COR-L47 (cell line): ENCODE measurements at regions not wholly inside any gene's neighbourhood (a gene's known extent, or its start where the extent isn't known, plus 50 kb on each side); places are given as distances from the start of the nearest gene placed in this dataset.

Experiments
- DNase-seq: peaks from one replicate; lab custom pipeline; 2025; lab: John Stamatoyannopoulos, UW

DNA sequence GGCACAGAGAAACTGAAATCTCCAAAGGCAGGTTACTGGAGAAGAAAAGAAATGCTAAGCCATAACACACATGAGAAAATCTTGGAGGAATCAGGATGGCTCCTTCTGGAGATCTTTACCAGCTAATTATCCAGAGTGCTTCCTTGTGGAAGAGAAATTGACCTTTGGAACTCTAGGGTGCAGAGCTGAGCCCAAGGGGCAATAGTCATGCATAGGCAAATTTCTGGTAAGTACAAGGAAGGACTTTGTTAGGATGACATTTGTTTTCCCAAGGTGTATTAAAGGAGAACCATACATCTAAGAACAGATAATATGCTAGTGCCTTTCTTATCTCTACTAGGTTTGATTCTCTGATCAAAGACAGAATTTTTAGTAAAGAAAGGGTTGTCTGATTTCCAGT lies 670.6 kb downstream of the DHX35 start:
- no peak for DNase-seq

DNA sequence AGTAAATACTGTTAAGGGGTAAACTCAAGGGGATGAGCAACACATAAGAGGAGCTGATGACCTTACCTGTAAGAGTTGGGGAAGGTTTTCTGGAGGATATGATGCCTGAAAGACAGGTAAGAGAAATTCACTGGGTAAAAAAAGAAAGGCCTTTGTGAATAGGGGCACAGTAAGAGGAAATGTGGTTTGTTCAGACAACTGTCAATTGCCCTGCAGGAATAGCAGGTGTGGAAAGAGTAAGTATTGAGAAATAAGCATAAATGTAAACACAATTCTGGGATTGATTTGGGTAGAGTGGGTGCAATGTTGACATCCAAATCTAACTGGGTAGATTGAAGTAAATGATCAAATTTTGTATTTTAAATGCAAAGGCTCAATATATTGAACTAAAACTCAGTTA lies 670.0 kb downstream of the DHX35 start:
- DNase-seq, result no peak

DNA sequence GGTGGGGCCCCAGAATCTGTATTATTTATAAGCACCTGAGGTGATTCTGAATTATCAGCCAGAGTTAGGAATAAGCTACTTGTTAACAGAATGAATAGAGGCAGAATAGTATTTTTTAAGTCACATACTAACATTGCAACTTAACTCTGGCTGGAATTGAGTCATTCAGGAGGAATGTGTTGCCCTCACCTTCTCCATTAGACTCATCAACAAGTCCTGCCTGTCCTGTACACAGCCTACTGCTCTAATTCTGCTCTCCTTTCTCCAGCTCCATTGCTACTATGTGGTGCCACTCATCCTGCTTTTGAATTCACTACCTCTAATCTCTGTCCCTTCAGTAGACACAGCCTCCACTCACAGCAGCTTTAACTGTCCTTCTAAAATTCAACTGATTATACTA lies 669.4 kb downstream of the DHX35 start:
- no peak for DNase-seq

DNA sequence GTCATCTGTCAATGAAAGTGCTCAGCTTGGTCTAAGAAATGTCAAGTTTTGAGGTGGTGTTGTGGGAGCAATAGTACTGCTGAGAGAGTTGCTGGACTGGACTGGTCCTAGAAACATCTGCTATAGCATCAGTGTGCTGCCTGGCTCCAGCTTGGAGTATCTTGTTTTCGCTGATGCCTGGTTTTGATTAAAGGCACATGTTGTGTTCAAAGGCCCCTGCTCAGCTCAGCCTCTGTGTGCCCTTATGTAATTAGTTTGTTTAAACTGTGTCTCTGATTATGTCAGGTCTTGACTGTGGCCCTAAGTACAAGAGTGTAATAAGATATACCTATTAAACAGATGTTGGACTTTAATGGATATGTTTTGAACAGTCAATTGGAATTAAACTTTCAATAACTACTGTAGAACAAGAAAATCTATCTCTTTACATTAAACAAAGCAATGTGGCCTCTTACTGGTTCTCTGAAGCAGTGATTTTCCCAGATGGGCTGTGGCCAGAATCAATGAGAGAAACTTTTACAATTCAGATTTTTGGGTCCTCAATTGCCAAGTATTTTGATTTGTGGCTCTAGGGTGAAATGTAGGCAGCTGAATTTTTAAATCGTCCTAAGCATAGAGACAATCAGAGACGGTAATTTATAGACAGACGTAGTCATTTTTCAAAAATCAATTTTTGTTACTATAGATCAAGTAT lies 668.2 kb downstream of the DHX35 start:
- no peak for DNase-seq

DNA sequence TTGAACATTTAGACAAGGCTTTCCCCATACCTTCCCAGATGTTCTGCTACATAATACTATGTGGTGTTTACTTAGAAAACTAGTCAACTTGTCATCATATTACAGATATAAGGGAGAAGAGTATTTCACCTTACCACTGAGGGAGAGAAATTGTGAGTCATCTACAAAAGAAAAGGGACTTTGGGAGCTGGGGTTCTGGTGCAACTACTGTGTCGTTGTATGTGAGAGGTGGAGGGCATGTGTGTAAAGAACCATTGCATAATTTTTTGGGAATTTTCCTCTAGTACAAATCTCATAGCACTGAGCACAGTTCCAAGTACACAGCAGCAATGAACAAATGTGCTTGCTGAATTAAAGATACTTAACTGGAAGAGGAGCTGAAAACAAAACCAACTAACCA lies 665.6 kb downstream of the DHX35 start:
- DNase-seq, result no peak

DNA sequence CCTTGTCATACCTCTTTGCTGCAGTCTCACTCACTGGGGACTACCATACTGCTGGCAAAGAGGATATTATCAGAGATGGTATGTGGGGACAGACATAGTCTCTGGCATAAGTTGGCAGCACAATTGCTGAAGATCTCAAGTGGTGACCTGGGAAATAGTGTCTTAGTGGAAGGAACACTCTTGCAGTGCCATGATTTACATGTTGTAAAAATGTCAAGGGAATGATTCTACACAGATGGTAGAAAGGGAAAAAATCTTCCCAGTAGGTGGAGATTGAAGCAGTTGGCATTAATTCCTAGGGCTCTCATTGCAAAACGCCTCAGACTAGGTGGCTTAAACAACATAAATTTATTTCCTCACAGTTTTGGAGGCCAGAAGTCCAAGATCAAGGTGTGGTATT lies 662.2 kb downstream of the DHX35 start:
- no peak for DNase-seq

DNA sequence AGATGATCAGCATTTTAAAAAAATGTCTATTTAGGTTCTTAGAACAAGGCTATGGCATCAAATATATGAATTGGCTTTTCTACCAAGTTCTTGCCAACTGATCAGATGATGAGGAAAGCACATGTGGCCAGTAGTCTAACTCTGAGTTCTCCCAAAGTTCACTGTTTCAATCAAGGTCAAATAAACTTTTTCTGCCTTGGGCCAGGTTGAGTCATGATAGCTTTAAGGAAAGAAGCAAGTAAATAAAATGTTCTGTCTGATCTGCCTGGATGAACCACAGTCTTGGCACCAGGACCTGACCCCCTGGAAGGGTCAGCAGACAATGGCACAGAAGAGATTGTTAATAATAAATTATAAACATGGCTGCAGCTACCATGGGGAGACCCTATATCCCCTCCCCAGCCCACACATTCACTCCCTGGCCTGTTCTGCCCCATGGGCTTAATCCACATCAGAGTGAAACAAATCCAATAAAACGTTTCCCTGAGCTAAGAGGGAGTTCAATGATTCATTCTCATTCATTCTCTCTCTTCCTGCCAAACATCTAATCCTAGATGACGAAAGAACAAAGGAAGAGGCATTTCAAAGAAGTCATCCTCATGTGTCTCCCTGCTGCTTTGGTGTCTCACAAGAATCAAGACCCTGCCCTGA lies 661.6 kb downstream of the DHX35 start:
- DNase-seq, result no peak

DNA sequence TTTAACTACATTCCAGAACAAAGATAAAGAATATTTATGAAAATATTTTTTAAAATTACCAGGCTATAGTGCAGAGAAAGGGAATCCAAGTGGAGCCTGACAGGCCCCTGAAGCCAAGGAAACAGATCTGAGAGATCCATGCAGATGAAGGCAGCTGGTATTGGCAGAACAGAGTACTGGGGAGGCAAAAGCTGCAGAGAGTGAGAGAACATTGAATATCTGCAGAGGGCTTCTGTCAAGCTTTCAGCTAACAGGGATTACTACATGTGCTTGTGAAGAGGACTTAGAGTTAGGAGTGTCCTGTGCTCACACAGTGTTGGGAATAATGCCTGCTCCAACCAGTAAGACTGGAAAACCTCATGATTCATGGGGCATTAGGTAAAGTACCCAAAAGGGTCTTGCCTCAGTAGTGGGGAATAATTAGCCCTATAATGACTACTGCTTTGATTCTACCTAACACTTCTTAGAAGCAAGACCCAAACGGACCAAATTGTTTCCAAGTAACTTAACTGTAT lies 657.2 kb downstream of the DHX35 start:
- DNase-seq, result no peak

DNA sequence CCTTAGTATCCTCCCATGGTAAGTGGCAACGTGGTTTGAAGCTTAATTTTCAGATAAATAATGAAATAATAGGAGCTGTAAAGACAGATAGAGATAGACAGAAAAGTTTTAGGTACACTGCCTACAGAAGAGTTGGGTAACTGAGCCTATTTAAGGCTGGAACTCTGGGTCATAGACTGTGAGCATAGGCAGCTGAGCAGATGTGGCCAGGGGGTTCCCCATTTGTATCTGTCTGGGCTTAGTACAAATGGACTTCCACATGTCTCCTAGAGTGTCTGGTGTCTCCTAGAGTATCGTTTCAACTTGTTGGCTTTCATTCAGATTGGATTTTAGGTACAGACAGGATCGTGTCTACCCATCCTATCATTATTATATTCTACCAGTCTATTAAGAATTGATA lies 649.8 kb downstream of the DHX35 start:
- DNase-seq, result no peak

DNA sequence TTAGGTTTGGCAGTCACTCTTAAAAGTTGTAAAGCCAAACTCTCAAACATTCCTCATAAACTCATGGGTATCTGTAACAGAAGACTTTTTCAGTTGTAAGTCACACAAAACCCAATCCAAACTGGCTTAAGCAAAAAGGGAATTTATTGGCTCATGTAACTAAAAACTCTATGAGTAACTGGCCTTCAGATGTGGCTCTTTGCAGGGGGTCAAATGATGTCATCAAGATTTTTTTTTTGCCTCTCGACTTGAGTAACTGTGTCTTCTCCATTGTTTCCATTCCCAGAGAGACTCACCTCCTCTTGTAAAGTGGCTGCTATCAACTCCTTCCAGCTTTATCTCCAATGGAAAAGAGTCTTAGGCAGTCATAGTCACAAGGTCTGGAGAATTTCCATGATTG lies 645.0 kb downstream of the DHX35 start:
- no peak for DNase-seq

DNA sequence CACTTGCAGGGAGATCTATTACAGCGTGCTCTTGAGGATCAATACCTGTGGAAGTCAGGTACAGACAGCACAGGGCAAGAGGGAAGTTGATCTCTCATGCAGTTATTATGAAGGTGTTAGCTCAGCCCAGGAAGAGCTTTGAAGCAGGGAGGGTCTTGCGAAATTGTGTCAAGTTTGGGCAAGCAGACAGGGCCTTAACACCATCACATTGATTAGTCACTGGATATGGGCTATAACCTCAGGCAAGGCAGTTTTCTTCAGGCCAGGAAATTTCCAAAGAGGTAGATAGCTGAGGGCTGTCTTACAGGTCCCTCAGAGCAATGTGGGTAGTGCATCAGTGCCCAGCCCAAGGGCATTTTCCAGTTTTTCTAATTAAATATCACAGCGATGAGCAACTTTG lies 643.8 kb downstream of the DHX35 start:
- no peak for DNase-seq

DNA sequence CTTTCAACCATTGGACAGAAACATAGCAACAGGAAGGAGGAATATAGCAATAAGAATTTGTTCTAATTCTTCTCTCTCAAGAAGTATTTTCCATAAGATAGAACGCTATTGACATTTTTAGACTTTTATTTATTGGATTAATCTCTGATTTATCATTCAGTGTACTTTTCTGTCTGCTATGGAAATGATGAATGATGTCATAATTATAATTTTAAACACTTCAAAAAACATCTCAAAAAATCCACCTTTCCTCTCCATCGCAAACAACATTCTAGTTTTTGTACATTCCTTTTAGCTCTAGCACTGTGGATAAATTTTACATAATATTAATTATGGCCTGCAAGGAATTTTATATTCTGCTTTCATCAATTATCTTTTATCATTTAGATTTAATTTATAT lies 643.2 kb downstream of the DHX35 start:
- DNase-seq, result no peak

DNA sequence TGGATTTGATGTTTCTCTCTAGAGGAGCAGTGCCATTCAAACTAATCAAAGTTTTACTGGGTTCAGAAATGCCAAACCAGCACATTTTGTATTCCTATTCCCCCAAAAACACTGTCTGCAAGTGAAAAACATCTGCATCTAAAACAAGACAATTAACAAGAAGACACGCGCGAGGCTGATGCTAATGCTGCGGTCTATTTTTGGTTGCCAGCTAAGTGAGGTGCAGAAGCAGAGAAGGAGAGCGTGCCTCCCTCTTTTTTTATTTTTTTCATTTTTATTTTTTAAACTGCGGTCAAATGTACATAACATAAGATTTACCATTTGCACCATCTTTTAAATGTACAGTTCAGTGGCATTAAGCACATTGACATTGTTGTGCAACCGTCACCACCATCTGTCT lies 641.1 kb downstream of the DHX35 start:
- no peak for DNase-seq

DNA sequence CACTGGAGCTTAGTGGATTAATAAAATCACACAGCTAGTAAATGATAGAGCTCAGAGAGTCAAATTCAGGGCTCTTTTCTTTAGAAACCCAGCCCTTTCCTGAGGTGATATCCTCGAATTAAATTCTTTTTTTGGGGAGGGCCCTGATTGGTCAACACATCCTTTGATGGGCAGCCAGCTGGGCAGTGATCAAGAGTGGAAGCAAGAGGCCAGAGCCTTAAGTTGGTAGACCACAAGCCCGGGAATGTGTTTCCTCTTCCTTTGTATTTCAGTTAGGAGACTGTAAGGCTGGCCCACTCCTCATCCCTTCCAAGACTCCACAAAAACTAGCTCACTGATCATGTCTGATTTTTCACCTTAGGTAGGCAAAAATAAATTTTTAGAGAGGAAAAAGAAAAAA lies 640.5 kb downstream of the DHX35 start:
- no peak for DNase-seq

DNA sequence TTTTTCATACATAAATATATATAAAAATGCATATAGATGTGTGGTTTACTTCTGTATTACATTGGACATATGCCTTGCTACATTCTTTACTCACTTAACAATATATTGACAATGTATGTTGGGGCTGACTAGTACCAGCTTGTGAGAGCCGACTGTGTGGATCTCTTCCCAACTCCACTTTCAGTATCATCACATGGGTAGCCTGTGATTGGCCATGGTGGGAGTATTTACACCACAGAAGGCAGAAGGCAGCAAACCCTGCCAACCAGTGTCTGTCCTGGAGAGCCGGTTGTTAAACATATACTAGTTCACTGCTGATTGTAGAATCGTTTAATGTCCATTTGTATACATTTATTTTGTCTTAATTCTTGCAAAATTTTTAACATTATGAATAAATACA lies 638.7 kb downstream of the DHX35 start:
- no peak for DNase-seq

DNA sequence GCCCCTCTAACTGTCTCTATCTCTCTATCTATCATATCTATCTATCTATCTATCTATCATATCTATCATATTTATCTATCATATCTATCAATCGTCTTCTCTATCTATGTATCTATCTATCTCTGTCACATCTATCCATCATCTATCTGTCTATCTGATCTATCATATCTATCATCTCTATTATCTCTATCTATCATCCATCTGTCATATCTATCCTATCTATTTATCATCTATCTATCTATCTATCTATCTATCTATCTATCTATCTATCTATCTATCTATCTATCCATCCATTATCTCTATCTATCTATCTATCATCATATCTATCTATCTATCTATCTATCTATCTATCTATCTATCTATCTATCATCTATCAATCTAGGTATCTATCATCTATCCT lies 638.0 kb downstream of the DHX35 start:
- DNase-seq, result no peak

DNA sequence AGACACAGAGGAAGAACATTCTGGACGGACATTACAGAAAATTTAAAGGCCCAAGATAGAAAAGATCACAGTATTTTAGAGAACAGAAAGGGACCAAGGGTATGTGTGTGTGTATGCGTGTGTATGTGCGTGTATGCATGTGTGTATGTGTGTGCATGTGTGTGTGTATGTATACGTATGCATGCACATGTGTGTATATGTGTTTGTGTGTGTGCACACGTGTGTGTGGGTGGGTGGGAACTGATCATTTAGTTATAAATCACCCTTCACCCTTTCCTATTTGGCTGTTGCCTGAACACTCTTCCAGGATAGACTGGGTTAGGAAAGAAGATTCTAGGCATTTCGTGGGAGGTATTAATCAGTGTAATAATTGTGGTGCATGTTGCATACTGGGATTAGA lies 634.4 kb downstream of the DHX35 start:
- no peak for DNase-seq

DNA sequence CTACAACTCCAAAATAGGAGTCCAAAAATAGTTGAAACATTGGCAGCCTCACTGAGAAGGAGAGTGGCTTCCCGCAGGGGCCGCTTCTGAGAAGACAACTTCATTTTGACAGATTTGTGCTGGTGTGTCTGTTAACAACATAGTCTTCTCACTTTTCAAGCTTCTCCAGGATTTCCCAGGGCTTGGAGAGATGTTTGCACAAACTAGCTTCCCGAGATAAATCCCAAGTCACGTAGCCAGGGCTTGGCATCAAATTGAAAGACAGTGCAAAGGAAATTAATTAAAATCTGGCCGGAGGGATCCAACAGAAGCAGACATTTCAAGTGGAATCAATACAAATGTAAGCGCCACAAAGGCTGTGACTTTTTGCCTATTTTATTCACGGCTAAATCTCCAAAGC lies 630.2 kb downstream of the DHX35 start:
- DNase-seq, result no peak

DNA sequence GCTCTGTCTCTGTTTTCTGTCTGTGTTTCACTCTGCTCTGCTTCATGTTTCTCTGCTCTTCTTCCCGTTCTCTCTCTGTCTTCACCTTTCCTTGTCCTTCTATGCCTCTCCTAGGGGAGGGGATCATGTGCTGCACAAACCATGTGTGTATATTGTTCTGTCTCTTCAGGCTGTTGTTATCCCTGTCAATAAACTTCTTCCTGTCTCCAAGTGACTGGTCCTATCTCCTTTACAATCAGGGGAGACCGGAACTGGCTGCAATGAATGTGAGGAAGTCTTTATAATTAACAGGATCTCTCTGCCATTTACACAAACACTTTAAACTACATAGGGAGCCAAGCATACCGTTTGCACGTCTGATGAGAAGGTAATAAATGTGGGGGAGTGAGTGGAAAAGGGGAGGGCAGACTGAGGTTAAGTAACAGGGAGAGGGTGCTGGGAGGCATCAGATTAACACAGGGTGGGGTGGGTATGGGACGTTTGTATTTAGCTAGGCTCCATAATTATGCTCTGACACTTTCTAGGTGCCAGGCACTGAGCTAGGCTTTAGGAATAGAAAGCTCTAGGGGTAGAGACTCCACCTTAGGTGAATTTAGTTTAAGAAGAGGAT lies 626.1 kb downstream of the DHX35 start:
- no peak for DNase-seq

DNA sequence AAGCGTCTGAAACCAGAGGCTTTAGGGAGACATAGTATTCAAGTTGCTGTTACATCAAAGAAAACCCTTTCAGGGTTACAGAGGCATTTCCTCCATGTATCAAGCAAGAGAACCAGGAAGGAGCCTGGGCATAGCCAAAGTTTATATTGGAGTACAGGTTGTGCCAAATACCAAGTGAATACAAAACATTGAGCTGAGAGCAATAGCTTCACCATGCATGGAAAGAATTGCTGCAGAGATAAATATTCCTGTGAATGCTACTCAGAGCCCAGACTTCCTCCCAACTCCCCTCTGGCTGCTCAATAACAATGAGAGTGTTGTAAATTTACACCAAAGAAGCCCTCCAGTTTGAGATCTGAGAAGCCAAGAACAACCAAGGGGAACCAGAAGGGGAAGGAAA lies 618.9 kb downstream of the DHX35 start:
- DNase-seq, result no peak

DNA sequence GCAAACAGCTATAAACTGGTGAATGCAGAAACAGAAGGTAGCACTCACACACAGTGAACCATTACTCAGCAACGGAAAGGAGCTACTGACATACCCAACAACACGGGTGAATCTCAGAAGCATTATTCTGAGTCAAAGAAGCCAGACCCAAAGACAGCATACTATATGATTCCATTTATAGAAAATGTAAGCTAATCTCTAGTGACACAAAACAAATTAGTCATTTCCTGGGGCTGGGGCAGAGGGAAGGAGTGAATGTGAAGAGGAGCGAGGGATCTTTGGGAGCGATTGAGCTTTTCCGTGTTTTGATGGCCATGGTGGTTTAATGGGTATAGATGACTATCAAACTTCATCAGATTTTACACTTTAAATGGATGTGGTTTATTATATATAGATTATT lies 614.6 kb downstream of the DHX35 start:
- DNase-seq, result no peak

DNA sequence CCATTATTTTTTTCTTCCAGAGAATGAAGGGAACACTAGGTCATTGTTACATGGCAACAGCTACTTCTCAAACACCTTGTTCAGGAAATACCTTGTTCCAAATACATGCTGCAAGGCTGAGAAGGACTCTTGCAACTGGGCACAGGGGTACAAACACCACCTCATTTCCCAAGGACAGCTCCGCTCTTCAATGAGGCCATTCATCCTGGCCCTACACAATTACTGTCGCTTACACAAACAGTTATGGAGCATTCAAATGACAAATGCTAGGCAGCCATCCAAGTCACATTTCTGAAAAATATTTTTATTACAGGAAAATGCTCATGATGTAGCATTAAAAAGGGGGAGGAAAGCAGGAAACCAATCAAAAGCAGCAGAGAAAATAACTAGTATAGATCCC lies 611.9 kb downstream of the DHX35 start:
- no peak for DNase-seq

DNA sequence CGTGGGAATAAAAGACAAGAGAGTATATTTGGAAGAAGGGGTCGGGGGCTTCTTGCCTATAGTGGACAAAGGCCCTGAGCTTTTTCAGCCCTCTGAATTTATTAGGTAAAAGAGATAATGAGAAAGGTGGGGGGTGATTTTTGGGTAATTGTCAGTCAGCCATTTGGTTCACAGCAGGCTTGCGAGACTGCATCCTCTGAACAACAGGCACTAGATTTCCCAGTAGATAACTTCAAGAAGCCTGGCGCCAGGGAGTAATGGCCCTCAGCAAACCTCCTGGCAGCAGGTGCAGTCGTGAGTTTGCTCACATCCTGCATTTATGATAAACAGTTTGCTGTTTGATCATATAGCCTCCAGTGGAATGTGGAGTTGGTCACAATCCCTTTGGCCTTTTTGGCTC lies 609.0 kb downstream of the DHX35 start:
- no peak for DNase-seq

DNA sequence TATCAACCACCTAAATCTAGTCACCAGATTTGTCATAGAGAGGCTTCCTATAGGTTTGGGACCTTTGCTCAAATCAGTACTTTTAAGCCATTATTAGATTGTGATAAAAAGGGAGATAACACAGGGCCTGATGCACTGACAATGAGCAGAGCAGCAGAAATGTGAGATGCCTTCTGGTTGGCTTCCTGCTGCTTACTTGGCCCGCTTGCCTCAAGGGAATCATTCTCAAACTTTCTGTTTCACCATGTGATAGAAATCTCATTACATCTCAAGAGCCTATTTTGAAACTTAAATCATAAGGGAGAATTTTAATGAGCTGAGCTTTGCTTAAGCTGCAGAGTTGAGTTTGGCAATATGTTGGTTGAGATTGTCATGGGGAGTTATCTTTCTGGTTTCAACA lies 606.0 kb downstream of the DHX35 start:
- DNase-seq, result no peak
